HepG2 (cell line): ENCODE measurements at regions not wholly inside any gene's neighbourhood (a gene's known extent, or its start where the extent isn't known, plus 50 kb on each side); places are given as distances from the start of the nearest gene placed in this dataset.

Experiments
- ATAC-seq: fragments of 200-7000 bp; cut with Tn5 transposase; 3 replicates; pipeline ENCODE4 v1.9.1; 2020; ENCODE audit warnings: mild to moderate bottlenecking, moderate library complexity
- BruUV-seq: library from RNA; stranded (reverse); fragments of 400-500 nt; replicated peaks from 2 replicates; lab custom pipeline; 2021; lab: Mats Ljungman, UMichigan
- CTCF ChIA-PET: fragments of 300-600 bp; formaldehyde crosslinking; extraction: SDS; loops from one replicate; lab custom pipeline; 2021; ENCODE audit warnings: low total read pairs, inconsistent platforms, low intra/inter-chr PET ratio; lab: Yijun Ruan, JAX
- POLR2A ChIA-PET: fragments of 350-600 bp; sonication (Branson Sonifier 250); formaldehyde crosslinking; loops from one replicate; lab custom pipeline; 2020; ENCODE audit warnings: antibody characterized with exemption, inconsistent platforms; lab: Yijun Ruan, JAX
- DNase-seq: peaks from one replicate; pipeline ENCODE4 v3.0.0-alpha.2; 2015; ENCODE audit warnings: low spot score
- FAIRE-seq: peaks from 3 replicates; lab custom pipeline; 2011; peaks lifted over from hg19 to GRCh38; lab: Jason Lieb, UNC
- H2AFZ ChIP-seq: one replicate; pipeline ENCODE4 v1.6.1; 2011; ENCODE audit warnings: low read length, inconsistent platforms
- H3K27ac ChIP-seq: fragments of 300-600 bp; 3 replicates; pipeline ENCODE4 v1.8.0; 2011; ENCODE audit warnings: mixed run types, mild to moderate bottlenecking, mixed read lengths, low read length, inconsistent platforms; ENCODE audit not compliant: insufficient read depth; ENCODE audit errors: extremely low read length
- H3K27me3 ChIP-seq, 2 experiments: fragments of 200-600 bp in 1 of 2; 2 replicates in 1 of 2; 3 replicates in 1 of 2; pipeline versions ENCODE4 v1.6.0 to v1.8.0; 2011; ENCODE audit warnings: low read length in 2 of 2, mild to moderate bottlenecking in 2 of 2, moderate library complexity in 2 of 2, inconsistent platforms in 1 of 2; ENCODE audit not compliant: insufficient read depth in 2 of 2, control insufficient read depth in 1 of 2
- H3K36me3 ChIP-seq, 2 experiments: fragments of 200-600 bp in 1 of 2; replicated peaks in 1 of 2; 2 replicates in 1 of 2; 3 replicates in 1 of 2; pipeline versions ENCODE4 v1.5.1 to v1.8.0; 2011; ENCODE audit warnings: low read length in 2 of 2, inconsistent platforms in 1 of 2; ENCODE audit not compliant: insufficient read depth in 2 of 2, control insufficient read depth in 1 of 2
- H3K4me1 ChIP-seq: 2 replicates; pipeline ENCODE4 v1.5.1; 2012; ENCODE audit warnings: low read length, inconsistent platforms; ENCODE audit not compliant: insufficient read depth
- H3K4me2 ChIP-seq: 2 replicates; pipeline ENCODE4 v1.6.0; 2011; ENCODE audit warnings: low read depth, low read length, inconsistent platforms
- H3K4me3 ChIP-seq, 3 experiments: fragments of 200-600 bp in 1 of 3; sonication (generic), shearing (Covaris generic) in 1 of 3; replicated peaks in 1 of 3; 2 replicates each; pipeline ENCODE4 v1.5.1; 2011 to 2016; ENCODE audit warnings: low read length in 3 of 3, inconsistent platforms in 2 of 3, low read depth in 2 of 3, mild to moderate bottlenecking in 2 of 3, control low read depth in 1 of 3, mixed read lengths in 1 of 3; ENCODE audit not compliant: insufficient read depth in 1 of 3
- H3K79me2 ChIP-seq: one replicate; pipeline ENCODE4 v1.6.1; 2011; ENCODE audit warnings: low read length, inconsistent platforms; ENCODE audit not compliant: insufficient read depth
- H3K9ac ChIP-seq: 2 replicates; pipeline ENCODE4 v1.6.0; 2011; ENCODE audit warnings: mild to moderate bottlenecking, low read depth, low read length, inconsistent platforms; ENCODE audit not compliant: insufficient read depth
- H3K9me3 ChIP-seq: 2 replicates; pipeline ENCODE4 v1.5.1; 2012; ENCODE audit warnings: mild to moderate bottlenecking, low read length
- H4K20me1 ChIP-seq: 2 replicates; pipeline ENCODE4 v1.6.0; 2011; ENCODE audit warnings: inconsistent platforms, mild to moderate bottlenecking, low read length, moderate library complexity; ENCODE audit not compliant: insufficient read depth
- ELF1 ChIP-seq: sonication (generic); formaldehyde crosslinking; IDR thresholded peaks from 2 replicates; pipeline ENCODE4 v1.4.0; 2020; ENCODE audit warnings: missing genetic modification reagents
- MBNL3 ChIP-seq: fragments of 250-450 bp; sonication (Bioruptor Pico); conservative IDR thresholded peaks from 2 replicates; pipeline ENCODE4 v1.8.0; 2022; ENCODE audit warnings: mild to moderate bottlenecking, inconsistent platforms
- MEF2D ChIP-seq: sonication (generic); formaldehyde crosslinking; IDR thresholded peaks from 2 replicates; pipeline ENCODE4 v1.5.1; 2020; ENCODE audit warnings: mild to moderate bottlenecking, missing genetic modification reagents
- ZFP41 ChIP-seq: sonication (generic); formaldehyde crosslinking; IDR thresholded peaks from 2 replicates; pipeline ENCODE4 v1.4.0; 2020; ENCODE audit warnings: mild to moderate bottlenecking, missing genetic modification reagents, borderline replicate concordance
- ZMYM4 ChIP-seq: sonication (generic); formaldehyde crosslinking; IDR thresholded peaks from 2 replicates; pipeline ENCODE4 v1.8.1; 2023; ENCODE audit warnings: mild to moderate bottlenecking, missing genetic modification reagents
- ZNF34 ChIP-seq: sonication (generic); formaldehyde crosslinking; IDR thresholded peaks from 2 replicates; pipeline ENCODE4 v1.4.0; 2020; ENCODE audit warnings: mild to moderate bottlenecking, missing genetic modification reagents, borderline replicate concordance
- ZNF362 ChIP-seq: sonication (generic); formaldehyde crosslinking; IDR thresholded peaks from 2 replicates; pipeline ENCODE4 v1.4.0; 2020; ENCODE audit warnings: missing genetic modification reagents, mild to moderate bottlenecking, borderline replicate concordance
- ZNF367 ChIP-seq: sonication (generic); formaldehyde crosslinking; IDR thresholded peaks from 2 replicates; pipeline ENCODE4 v1.4.0; 2020; ENCODE audit warnings: missing genetic modification reagents, borderline replicate concordance
- ZNF646 ChIP-seq: sonication (generic); formaldehyde crosslinking; IDR thresholded peaks from 2 replicates; pipeline ENCODE4 v1.9.0; 2021; ENCODE audit warnings: mild to moderate bottlenecking, missing genetic modification reagents
- WGBS: methylation state at CpG from one replicate; pipeline ENCODE4 v1.1.6; 2017; ENCODE audit warnings: low lambda C conversion rate; 5-methylcytosine and 5-hydroxymethylcytosine counted together
- in situ Hi-C: cut with HindIII; loops from 2 replicates; pipeline ENCODE4 v1.10.0; 2017; ENCODE audit warnings: low pct_unique_long_range_greater_than_20kb; ENCODE audit not compliant: extremely low pct_ligation_motif_present
- intact Hi-C: fragments of 100-400 bp; cut with micrococcal nuclease; formaldehyde crosslinking; loops from one replicate; pipeline ENCODE4 v1.10.0; 2022; ENCODE audit not compliant: unreplicated experiment
- TF ChIP-seq, protein P1 (sequence below): sonication (generic); formaldehyde crosslinking; conservative IDR thresholded peaks from 2 replicates; pipeline ENCODE4 v1.8.0; 2022; ENCODE audit warnings: missing genetic modification reagents

DNA sequence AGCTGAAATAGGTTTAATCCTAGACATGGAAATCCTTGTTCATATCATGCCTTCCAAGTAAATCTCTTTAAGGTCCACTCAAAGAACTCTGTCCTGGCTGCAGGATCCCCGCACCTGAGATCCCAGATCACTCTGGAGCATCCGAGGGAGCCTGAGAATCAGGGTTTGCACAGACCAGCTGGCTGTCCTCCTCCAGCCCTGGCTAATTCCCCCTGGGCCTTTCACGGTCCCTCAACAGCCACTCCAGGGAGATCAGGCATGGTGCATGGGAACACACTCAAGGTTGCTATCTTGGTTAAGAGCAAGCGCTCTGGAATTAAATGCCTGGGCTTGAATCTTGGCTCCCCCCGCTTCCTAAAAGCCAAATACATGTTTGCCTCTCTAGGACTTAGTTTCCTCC is 130.8 kb downstream of the IRS2 start:
- Histone ChIP-seq H3K36me3 (no peaks in the 10 kb centered on the region), H4K20me1 (no peaks in the 10 kb centered on the region), H3K4me1 (no peaks in the 10 kb centered on the region), H3K9me3 (no peaks in the 10 kb centered on the region), H3K9ac (no peak overlapping the region), H3K4me2 (no peak overlapping the region), H3K79me2 (no peaks in the 10 kb centered on the region), H3K27ac (no peak overlapping the region), H3K4me3 (no peak overlapping the region), H2AFZ (no peak overlapping the region), H3K27me3 (no peaks in the 10 kb centered on the region)
- intact Hi-C loops: no loop called here
- WGBS: 10% methylated on average over 3 of the region's 5 CpGs
- FAIRE-seq: no peak
- POLR2A ChIA-PET: no interaction called here
- ATAC-seq: no peak
- no peak for DNase-seq
- TF ChIP-seq ZFP41: no peak
- CTCF ChIA-PET: no interaction called here
- no TSS peak for BruUV-seq
- in situ Hi-C loops: no loop called here

DNA sequence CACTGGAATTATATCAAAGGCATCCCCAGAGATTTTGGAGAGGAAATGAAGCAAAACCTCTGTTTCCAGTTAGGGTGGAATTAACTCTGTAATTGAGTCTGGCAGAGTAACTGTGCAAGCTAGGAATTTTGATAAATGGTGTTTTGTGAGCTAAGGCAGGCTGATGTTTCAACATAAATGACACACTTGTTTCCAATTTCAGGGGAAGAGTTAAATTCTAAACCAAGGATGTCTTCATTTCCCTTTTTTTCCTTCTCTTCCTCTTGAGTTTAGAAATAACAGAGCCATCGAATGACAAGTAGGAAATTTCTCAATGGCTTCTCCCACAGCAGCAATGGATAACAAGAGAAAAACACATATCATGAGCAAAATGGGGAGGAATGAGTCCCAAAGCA is 131.2 kb downstream of the IRS2 start:
- Histone ChIP-seq H2AFZ (no peak overlapping the region), H3K9me3 (no peaks in the 10 kb centered on the region), H4K20me1 (no peaks in the 10 kb centered on the region), H3K4me1 (no peaks in the 10 kb centered on the region), H3K9ac (no peak overlapping the region), H3K36me3 (no peaks in the 10 kb centered on the region), H3K27me3 (no peaks in the 10 kb centered on the region), H3K79me2 (no peaks in the 10 kb centered on the region), H3K27ac (no peak overlapping the region), H3K4me2 (no peak overlapping the region), H3K4me3 (no peak overlapping the region)
- FAIRE-seq: no peak
- intact Hi-C loops: no loop called here
- ChIA-PET CTCF (no interaction called here), POLR2A (no interaction called here)
- 0% methylated on average over 1 of the region's 1 CpG for WGBS
- no peak for ATAC-seq
- no peak for DNase-seq
- in situ Hi-C loops: no loop called here
- no TSS peak for BruUV-seq
- no peak for TF ChIP-seq ZNF34 (CRISPR knock-in tag)
- TF ChIP-seq ZMYM4: no peak
- TF ChIP-seq ZNF362 (CRISPR knock-in tag): no peak
- TF ChIP-seq, protein P1, sequence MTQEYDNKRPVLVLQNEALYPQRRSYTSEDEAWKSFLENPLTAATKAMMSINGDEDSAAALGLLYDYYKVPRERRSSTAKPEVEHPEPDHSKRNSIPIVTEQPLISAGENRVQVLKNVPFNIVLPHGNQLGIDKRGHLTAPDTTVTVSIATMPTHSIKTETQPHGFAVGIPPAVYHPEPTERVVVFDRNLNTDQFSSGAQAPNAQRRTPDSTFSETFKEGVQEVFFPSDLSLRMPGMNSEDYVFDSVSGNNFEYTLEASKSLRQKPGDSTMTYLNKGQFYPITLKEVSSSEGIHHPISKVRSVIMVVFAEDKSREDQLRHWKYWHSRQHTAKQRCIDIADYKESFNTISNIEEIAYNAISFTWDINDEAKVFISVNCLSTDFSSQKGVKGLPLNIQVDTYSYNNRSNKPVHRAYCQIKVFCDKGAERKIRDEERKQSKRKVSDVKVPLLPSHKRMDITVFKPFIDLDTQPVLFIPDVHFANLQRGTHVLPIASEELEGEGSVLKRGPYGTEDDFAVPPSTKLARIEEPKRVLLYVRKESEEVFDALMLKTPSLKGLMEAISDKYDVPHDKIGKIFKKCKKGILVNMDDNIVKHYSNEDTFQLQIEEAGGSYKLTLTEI: no peak
- TF ChIP-seq ELF1: no peak
- TF ChIP-seq ZNF367 (CRISPR knock-in tag): no peak
- TF ChIP-seq MEF2D (CRISPR knock-in tag): no peak
- TF ChIP-seq ZNF646 (CRISPR knock-in tag): no peak
- no peak for TF ChIP-seq MBNL3
